IPS-NIHi11 (cell line): ENCODE measurements at regions not wholly inside any gene's neighbourhood (a gene's known extent, or its start where the extent isn't known, plus 50 kb on each side); places are given as distances from the start of the nearest gene placed in this dataset.
"Not testable (repeated sequence)": the region's sequence is repeated elsewhere in the genome, so short reads cannot be mapped to it uniquely, and the experiment has no call there.

Experiments used
- DNase-seq: peaks from one replicate; pipeline ENCODE4 v3.0.0; 2012; ENCODE audit warnings: mixed read lengths, low spot score

DNA sequence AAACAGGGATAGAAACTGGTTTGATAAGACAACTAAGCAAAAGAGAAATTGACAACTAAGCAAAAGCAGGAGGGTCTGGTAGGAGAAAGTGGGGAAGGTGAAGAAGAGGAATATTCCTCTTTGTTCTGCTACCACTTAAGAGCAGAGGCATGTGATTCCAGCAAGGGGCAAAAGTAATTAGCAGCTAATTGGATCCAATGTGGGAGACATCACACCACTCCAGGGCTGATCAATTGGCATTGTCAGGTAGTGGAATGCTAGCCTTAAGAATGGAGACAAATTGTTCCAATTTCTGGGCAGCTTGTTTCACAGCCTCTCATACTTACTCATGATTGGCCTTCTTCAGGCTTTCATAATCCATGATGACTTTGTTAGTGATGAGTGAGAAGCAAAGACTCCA lies 547.1 kb upstream of the GCFC2 start:
- DNase-seq = no peak

GRCh38 chr2:76256458-76257088 lies 545.9 kb upstream of the GCFC2 start:
- DNase-seq = no peak

GRCh38 chr2:76252704-76253103 lies 542.0 kb upstream of the GCFC2 start:
- DNase-seq = no peak

DNA sequence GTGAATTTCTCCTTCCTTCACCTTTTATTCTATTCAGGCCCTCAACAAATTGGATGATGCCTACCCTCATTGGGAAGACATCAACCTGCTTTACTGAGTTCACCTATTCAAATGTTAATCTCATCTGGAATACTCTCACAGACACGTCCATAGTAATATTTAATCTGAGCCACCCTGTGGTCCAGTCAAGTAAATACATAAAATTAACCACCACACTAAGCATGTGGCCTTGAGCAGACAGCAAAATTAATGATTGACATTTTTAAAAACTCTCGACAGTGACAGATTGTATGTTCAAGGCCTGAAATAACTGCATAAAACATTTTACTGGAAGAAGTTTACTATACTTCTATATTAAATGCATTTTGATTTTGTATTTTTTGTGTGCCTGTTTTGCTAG lies 540.6 kb upstream of the GCFC2 start:
- no peak for DNase-seq

GRCh38 chr2:76247006-76247405 lies 536.3 kb upstream of the GCFC2 start:
- DNase-seq = no peak

DNA sequence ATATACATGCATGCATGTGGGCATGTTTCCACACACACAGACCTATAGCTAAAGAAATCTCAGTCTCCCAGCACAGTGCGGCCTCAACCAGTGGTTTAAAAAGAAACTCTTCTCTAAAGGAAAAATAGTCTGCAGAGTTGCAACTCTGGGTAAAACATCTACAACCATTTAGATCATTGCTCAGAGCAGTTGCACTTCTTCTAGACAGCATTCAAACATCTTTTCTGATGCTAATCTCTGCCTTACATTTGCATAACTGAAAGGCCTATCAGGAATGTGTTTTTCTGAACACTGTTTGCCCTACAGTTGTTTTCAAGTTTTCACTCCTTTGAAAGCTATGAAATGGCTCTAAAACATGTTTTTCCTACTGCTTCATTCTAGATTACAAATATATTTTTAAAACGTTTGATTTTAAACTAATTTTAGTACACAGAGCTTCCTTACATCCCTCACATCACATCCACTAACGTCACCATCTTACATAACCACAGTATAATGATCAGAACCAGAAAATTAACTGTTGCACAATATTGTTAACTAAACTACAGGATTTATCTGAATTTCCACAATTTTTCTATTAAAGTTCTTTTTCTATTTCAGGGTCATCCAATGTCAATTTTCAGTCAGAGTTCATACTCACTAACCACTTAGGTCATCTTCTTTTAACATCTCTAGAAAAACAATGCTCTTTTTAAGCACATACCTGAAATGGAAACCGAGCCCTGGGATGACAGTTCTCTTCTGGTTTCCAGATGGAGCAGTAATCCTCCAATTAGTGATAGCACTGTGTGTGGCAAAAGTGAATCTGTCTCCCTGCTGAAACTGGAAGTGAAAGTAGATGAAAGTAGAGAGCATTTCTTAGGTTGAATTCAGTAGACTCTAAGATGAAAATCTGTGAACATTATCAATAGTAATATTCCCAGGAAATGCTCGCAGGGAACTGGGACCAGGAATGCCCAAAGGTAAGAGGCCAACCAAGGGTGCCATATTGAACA lies 501.6 kb upstream of the GCFC2 start:
- DNase-seq = no peak

DNA sequence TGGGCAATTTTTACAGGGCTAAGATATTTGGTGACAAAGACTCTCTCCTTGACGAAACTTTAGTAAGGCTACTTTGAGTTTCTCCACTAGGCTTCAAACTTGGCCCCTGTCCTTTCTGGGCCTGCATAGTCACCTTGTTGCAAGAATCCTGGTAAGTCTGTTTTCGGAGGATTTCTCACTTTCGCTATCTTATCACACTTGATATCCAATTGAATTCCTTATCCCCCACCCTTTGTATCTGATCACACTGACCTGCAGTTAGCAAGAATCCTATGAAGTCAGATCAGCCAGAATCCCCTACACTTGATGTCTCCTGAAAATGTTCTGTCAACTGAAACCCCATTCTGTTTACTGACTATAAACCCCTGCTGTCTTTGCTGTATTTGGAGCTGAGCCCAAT lies 499.8 kb upstream of the GCFC2 start:
- no peak for DNase-seq

- DNase-seq = no peak
Observed at GRCh38 chr2:76204048-76204447, 493.3 kb upstream of the GCFC2 start.

- DNase-seq = no peak
Observed at GRCh38 chr2:76202866-76203265, 492.2 kb upstream of the GCFC2 start.

DNA sequence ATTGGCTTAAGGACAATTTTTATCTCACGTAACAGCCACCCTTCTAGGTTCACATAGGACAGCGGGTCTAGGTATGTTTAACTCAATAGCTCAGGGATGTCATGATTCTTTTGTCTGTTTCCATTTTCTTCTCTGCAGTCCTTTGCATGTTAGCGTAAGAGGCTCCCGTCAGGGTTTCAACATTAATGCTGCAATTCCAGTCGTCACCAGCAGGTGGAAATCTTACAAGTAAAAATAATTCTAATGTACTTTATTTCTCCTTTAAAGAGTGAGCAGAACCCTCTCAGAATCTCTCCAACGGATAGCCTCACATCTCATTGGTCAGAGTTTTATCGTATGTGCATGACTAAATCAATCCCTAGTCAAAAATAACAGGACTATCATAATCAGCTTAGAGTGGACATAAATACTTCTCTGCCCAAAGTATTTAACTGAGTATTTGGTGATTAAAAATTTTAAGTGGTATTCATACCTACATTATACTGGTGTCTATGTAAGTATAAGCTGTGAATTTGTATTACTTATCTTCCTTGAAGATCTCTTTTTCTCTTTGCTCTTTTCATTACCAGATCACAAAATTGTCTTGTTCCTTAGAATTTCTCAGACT lies 487.2 kb upstream of the GCFC2 start:
- DNase-seq = peak; percentile 33

GRCh38 chr2:76197428-76197827 lies 486.7 kb upstream of the GCFC2 start:
- DNase-seq = no peak

- no peak for DNase-seq
Observed at GRCh38 chr2:76194031-76194775, 483.5 kb upstream of the GCFC2 start.

DNA sequence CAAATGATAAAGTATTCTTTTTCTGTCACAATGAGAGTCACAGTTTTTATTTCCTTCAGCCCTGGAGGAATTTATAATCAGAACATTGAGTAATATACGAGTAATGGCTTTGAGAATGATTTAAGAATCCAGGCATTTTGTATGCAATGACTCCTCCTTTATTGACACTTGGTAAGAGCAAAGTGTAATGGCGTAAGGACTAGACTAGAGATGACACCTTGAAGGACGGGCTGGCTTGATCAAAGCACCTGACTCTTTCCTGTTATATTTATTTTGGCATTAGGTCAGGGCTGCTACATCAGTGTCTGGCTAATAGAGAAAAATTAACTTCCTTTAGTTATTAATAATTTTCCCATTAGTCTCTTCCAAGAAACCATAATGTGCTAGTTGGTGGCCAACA lies 482.4 kb upstream of the GCFC2 start:
- no peak for DNase-seq

DNA sequence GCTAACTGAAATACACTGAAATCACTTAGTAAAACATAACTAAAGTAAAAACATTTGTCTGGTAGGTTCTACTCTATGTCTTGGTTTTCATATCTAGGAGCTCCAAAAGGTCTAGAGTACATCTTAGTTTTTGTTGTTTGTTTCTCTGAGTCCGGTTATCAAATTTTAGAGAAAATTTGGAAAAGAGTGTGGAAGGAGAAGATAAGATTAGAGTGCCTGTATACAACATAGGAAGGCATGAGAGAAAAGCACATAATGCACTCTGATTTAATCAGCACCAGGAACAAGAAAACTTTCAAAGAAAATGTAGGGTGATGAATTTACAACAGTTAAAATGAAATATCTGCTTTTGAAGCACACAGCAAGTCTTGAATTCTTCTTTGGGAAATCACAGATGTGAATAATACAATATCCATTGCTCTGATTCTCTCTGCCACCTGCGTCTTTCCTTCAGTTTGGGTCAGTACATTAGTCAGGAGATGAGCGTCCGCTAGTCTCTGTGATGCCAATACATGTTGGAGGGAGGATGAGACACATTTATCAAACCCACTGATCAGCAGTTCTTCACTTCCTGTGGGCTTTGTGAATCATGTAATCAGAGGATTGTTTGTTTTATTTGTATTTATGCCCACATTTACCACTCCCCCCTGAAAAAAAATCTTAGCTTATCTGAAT lies 477.8 kb upstream of the GCFC2 start:
- no peak for DNase-seq

DNA sequence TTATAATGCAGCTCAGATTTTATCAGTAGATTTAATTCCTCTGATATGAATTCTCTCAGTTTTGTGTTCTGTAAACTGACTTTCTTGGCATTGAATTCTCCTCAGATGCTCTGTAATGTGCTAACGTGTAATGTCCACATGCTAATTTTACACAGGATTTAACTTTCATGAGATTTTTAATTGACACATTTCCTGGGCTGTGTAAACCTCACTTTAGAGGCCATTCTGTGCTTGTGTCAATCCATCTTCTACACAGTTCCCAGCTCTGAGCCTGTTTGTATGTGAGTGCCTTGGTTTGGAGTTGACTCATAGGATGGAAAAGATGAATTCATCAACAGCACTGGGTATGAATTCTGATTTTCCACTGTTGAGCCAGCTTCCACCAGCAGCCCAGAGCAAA lies 476.7 kb upstream of the GCFC2 start:
- no peak for DNase-seq

DNA sequence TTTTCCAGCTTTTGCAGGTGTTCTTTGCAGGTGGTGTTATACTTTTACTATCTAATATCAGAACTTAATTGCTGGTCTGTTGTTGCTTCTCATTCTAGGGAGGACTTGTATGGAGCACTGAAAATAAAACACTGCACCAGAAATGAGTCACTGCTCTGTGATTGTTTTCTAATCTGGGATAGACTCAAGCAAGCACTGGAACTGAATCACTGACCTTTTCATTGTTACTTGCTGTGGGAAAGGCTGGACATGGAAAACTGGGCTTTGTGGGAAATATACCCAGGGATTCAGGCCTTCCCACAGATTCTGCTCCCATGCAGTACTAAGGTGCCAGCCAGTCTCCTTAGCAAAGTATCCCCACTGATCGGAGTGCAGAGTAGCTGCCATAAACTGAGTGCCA lies 470.0 kb upstream of the GCFC2 start:
- no peak for DNase-seq

DNA sequence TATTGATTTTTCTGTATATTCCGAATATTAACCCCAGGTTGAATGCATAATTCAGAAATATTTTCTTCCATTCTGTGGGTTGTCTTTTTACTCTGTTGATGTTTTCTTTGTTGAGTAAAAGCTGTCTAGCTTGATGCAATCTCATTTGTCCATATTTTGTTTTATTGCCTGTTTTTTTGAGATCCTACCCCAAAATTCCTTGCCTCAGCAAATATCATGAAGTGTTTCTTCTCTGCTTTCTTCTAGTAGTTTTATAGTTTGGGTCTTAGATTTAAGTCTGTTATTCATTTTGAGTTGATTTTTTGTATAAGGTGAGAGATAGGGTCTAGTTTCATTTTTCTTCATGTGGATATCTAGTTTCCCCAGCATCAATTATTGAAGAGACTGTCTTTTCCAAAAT lies 467.9 kb upstream of the GCFC2 start:
- no peak for DNase-seq

- DNase-seq = no peak
Observed at GRCh38 chr2:76175295-76175694, 464.6 kb upstream of the GCFC2 start.

- DNase-seq = no peak
Observed at GRCh38 chr2:76174505-76174904, 463.8 kb upstream of the GCFC2 start.

GRCh38 chr2:76173206-76173605 lies 462.5 kb upstream of the GCFC2 start:
- not testable (repeated sequence) for DNase-seq

DNA sequence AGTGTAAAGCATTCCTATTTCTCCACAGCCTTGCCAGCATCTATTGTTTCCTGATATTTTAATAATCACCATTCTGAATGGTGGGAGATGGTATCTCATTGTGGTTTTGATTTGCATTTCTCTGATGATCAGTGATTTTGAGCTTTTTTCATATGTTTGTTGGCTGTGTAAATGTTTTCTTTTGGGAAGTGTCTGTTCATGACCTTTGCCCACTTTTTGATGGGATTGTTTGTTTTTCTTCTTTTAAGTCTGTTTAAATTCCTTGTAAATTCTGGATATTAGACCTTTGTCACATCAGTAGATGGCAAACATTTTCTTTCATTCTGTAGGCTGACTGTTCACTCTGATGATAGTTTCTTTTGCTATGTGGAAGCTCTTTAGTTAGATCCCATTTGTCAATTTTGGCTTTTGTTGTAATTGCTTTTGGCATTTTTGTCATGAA lies 461.5 kb upstream of the GCFC2 start:
- not testable (repeated sequence) for DNase-seq

GRCh38 chr2:76170856-76171255 lies 460.1 kb upstream of the GCFC2 start:
- DNase-seq = no peak
